Glutamatergic neuron (in vitro differentiated cells): ENCODE measurements at regions not wholly inside any gene's neighbourhood (a gene's known extent, or its start where the extent isn't known, plus 50 kb on each side); places are given as distances from the start of the nearest gene placed in this dataset.

Source experiments
- DNase-seq: peaks from one replicate; pipeline ENCODE4 v3.0.0; 2022
- H3K27ac Mint-ChIP-seq: one replicate; pipeline ENCODE4 v1.8.0; 2020; ENCODE audit warnings: mild to moderate bottlenecking, mixed read lengths, inconsistent platforms; ENCODE audit not compliant: unreplicated experiment
- H3K27me3 Mint-ChIP-seq: one replicate; pipeline ENCODE4 v1.8.0; 2020; ENCODE audit warnings: mild to moderate bottlenecking, moderate library complexity, mixed read lengths, inconsistent platforms; ENCODE audit not compliant: unreplicated experiment
- H3K36me3 Mint-ChIP-seq: one replicate; pipeline ENCODE4 v1.8.0; 2020; ENCODE audit warnings: mild to moderate bottlenecking, mixed read lengths, inconsistent platforms; ENCODE audit not compliant: unreplicated experiment
- H3K4me1 Mint-ChIP-seq: one replicate; pipeline ENCODE4 v1.8.0; 2020; ENCODE audit warnings: mild to moderate bottlenecking, low read depth, mixed read lengths, inconsistent platforms; ENCODE audit not compliant: unreplicated experiment
- H3K4me3 Mint-ChIP-seq: one replicate; pipeline ENCODE4 v1.8.0; 2020; ENCODE audit warnings: mild to moderate bottlenecking, mixed read lengths, inconsistent platforms; ENCODE audit not compliant: unreplicated experiment
- H3K9me3 Mint-ChIP-seq: one replicate; pipeline ENCODE4 v1.8.0; 2020; ENCODE audit warnings: mild to moderate bottlenecking, moderate library complexity, mixed read lengths, inconsistent platforms; ENCODE audit not compliant: unreplicated experiment
- TF ChIP-seq, protein P1 (sequence below): fragments of 200-600 bp; sonication (generic); IDR thresholded peaks from one replicate; pipeline ENCODE4 v1.5.0; 2021; ENCODE audit not compliant: partially characterized antibody, unreplicated experiment

GRCh38 chr7:47653550-47654411, 71.9 kb upstream of the TNS3 start:
- H3K4me3 Mint-ChIP-seq: no peak overlapping the region
- no peak overlapping the region for H3K27ac Mint-ChIP-seq
- DNase-seq: no peak
- H3K27me3 Mint-ChIP-seq: peaks cover 3% of the 10 kb centered on the region
- TF ChIP-seq, protein P1, sequence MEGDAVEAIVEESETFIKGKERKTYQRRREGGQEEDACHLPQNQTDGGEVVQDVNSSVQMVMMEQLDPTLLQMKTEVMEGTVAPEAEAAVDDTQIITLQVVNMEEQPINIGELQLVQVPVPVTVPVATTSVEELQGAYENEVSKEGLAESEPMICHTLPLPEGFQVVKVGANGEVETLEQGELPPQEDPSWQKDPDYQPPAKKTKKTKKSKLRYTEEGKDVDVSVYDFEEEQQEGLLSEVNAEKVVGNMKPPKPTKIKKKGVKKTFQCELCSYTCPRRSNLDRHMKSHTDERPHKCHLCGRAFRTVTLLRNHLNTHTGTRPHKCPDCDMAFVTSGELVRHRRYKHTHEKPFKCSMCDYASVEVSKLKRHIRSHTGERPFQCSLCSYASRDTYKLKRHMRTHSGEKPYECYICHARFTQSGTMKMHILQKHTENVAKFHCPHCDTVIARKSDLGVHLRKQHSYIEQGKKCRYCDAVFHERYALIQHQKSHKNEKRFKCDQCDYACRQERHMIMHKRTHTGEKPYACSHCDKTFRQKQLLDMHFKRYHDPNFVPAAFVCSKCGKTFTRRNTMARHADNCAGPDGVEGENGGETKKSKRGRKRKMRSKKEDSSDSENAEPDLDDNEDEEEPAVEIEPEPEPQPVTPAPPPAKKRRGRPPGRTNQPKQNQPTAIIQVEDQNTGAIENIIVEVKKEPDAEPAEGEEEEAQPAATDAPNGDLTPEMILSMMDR: no peak
- H3K9me3 Mint-ChIP-seq: peaks cover 1% of the 10 kb centered on the region
- H3K4me1 Mint-ChIP-seq: peaks cover 3% of the 10 kb centered on the region
- H3K36me3 Mint-ChIP-seq: no peaks in the 10 kb centered on the region

GRCh38 chr7:47652591-47652990, 70.7 kb upstream of the TNS3 start:
- DNase-seq: no peak
- TF ChIP-seq, protein P1: no peak
- Mint-ChIP-seq H3K27ac (no peak overlapping the region), H3K4me1 (peaks cover 3% of the 10 kb centered on the region), H3K9me3 (peaks cover 1% of the 10 kb centered on the region), H3K27me3 (peaks cover 6% of the 10 kb centered on the region), H3K4me3 (no peak overlapping the region), H3K36me3 (no peaks in the 10 kb centered on the region)

DNA sequence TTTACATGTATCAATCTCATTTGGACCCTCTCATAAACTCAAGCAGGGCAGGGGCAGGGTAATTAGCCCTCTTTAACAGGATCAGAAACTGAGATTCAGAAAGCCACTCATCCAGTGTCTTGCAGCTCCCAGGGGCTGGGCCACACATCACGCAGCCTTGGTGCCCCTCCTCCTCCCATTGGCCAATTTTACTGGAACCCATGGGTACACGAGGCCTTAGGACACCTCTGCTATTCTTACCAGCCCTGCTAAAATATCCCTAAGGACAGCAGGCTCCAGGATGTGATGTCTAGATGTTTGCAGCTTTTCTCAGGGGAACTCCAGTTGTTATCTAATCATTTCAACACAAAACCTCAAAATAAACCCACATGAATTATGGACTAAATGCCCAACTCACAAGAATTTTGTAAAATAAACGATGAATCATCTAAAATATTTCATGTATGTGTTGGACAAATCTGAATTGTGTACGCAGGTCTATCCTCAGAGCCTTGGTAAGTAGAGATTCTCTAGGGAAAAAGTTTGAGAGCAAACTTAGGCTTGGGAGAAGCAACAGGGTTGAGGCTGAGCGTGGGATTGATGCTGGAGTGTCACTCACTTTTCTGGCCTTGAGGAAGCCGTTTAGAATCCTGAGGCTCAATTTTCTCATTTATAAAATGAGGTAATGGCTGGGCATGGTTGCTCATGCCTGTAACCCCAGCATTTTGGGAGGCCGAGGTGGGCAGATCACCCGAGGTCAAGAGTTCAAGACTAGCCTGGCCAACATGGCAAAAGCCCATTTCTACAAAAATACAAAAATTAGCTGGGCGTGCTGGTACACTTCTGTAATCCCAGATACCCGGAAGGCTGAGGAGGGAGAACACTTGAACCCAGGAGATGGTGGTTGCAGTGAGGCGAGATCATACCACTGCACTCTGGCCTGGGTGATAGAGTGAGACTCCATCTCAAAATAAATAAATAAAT, 69.7 kb upstream of the TNS3 start:
- H3K27ac Mint-ChIP-seq: no peak overlapping the region
- H3K27me3 Mint-ChIP-seq: peaks cover 4% of the 10 kb centered on the region
- H3K4me3 Mint-ChIP-seq: no peak overlapping the region
- no peak for DNase-seq
- no peaks in the 10 kb centered on the region for H3K36me3 Mint-ChIP-seq
- H3K9me3 Mint-ChIP-seq: peaks cover 1% of the 10 kb centered on the region
- TF ChIP-seq, protein P1: no peak
- H3K4me1 Mint-ChIP-seq: peaks cover 5% of the 10 kb centered on the region

GRCh38 chr7:47649919-47650318, 68.0 kb upstream of the TNS3 start:
- Mint-ChIP-seq H3K9me3 (peaks cover 6% of the 10 kb centered on the region), H3K4me3 (no peak overlapping the region), H3K4me1 (peaks cover 2% of the 10 kb centered on the region), H3K27ac (no peak overlapping the region), H3K36me3 (peaks cover 5% of the 10 kb centered on the region), H3K27me3 (peaks cover 4% of the 10 kb centered on the region)
- no peak for DNase-seq
- TF ChIP-seq, protein P1: no peak
